Karpas-422 (cell line): ENCODE measurements at regions not wholly inside any gene's neighbourhood (a gene's known extent, or its start where the extent isn't known, plus 50 kb on each side); places are given as distances from the start of the nearest gene placed in this dataset.

Experiments used
- DNase-seq: peaks from one replicate; pipeline ENCODE4 v3.0.0-alpha.2; 2015
- H2AFZ ChIP-seq: fragments of 200-600 bp; sonication (generic); 2 replicates; pipeline ENCODE4 v1.6.1; 2014; ENCODE audit warnings: antibody characterized with exemption, low read length, mixed read lengths
- H3K27ac ChIP-seq: fragments of 200-600 bp; sonication (generic); 2 replicates; pipeline ENCODE4 v1.5.1; 2014; ENCODE audit warnings: mild to moderate bottlenecking, low read length, moderate library complexity
- H3K27me3 ChIP-seq: fragments of 200-600 bp; sonication (generic); 2 replicates; pipeline ENCODE4 v1.6.1; 2014; ENCODE audit warnings: low read length, mixed read lengths
- H3K36me3 ChIP-seq: fragments of 200-600 bp; sonication (generic); 2 replicates; pipeline ENCODE4 v1.6.1; 2014; ENCODE audit warnings: low read length, mixed read lengths; ENCODE audit not compliant: insufficient read depth
- H3K4me1 ChIP-seq: fragments of 200-600 bp; sonication (generic); 2 replicates; pipeline ENCODE4 v1.6.1; 2014; ENCODE audit warnings: mild to moderate bottlenecking, low read length, mixed read lengths
- H3K4me2 ChIP-seq: fragments of 200-600 bp; sonication (generic); 2 replicates; pipeline ENCODE4 v1.6.1; 2014; ENCODE audit warnings: low read length, low read depth, mild to moderate bottlenecking; ENCODE audit not compliant: poor library complexity, severe bottlenecking
- H3K4me3 ChIP-seq: fragments of 200-600 bp; sonication (generic); 2 replicates; pipeline ENCODE4 v1.5.1; 2014; ENCODE audit warnings: mild to moderate bottlenecking, antibody characterized with exemption, low read length, mixed read lengths
- H3K79me2 ChIP-seq: fragments of 200-600 bp; sonication (generic); 2 replicates; pipeline ENCODE4 v1.6.1; 2014; ENCODE audit warnings: mild to moderate bottlenecking, low read length, mixed read lengths
- H3K9ac ChIP-seq: fragments of 200-600 bp; sonication (generic); 2 replicates; pipeline ENCODE4 v1.6.0; 2014; ENCODE audit warnings: low read length
- H3K9me2 ChIP-seq: fragments of 200-600 bp; sonication (generic), shearing (Covaris generic); replicated peaks from 2 replicates; pipeline ENCODE4 v1.6.0; 2014; ENCODE audit warnings: mild to moderate bottlenecking, low read length, moderate library complexity; ENCODE audit not compliant: insufficient read depth
- H3K9me3 ChIP-seq: fragments of 300-700, 200-600 bp; sonication (generic); 2 replicates; pipeline ENCODE4 v1.6.1; 2014; ENCODE audit warnings: low read length, mixed read lengths
- H4K20me1 ChIP-seq: fragments of 200-600 bp; sonication (generic); 2 replicates; pipeline ENCODE4 v1.6.1; 2014; ENCODE audit warnings: mild to moderate bottlenecking, antibody characterized with exemption, low read length, low read depth; ENCODE audit not compliant: insufficient read depth

- no peaks in the 10 kb centered on the region for H3K79me2 ChIP-seq
- no peak overlapping the region for H3K4me3 ChIP-seq
- no peaks in the 10 kb centered on the region for H3K36me3 ChIP-seq
- H3K9ac ChIP-seq, result no peak overlapping the region
- no peaks in the 10 kb centered on the region for H3K9me3 ChIP-seq
- no peak for DNase-seq
- H4K20me1 ChIP-seq, result no peaks in the 10 kb centered on the region
- no peak overlapping the region for H2AFZ ChIP-seq
- no peaks in the 10 kb centered on the region for H3K9me2 ChIP-seq
- H3K4me2 ChIP-seq, result no peak overlapping the region
- H3K27me3 ChIP-seq, result no peaks in the 10 kb centered on the region
- H3K27ac ChIP-seq, result no peak overlapping the region
- H3K4me1 ChIP-seq, result no peaks in the 10 kb centered on the region
Measured at GRCh38 chr20:52098186-52098585, 93.4 kb downstream of the ZFP64 start.

GRCh38 chr20:52096117-52096516 lies 95.5 kb downstream of the ZFP64 start:
- Histone ChIP-seq H2AFZ (no peak overlapping the region), H3K4me2 (no peak overlapping the region), H3K79me2 (no peaks in the 10 kb centered on the region), H3K27me3 (no peaks in the 10 kb centered on the region), H4K20me1 (no peaks in the 10 kb centered on the region), H3K9me3 (no peaks in the 10 kb centered on the region), H3K36me3 (no peaks in the 10 kb centered on the region), H3K4me1 (no peaks in the 10 kb centered on the region), H3K27ac (no peak overlapping the region), H3K9me2 (no peaks in the 10 kb centered on the region), H3K9ac (no peak overlapping the region), H3K4me3 (no peak overlapping the region)
- DNase-seq, result no peak

- no peak overlapping the region for H3K4me2 ChIP-seq
- H2AFZ ChIP-seq, result no peak overlapping the region
- H3K4me1 ChIP-seq, result no peaks in the 10 kb centered on the region
- H3K9me3 ChIP-seq, result no peaks in the 10 kb centered on the region
- H3K4me3 ChIP-seq, result no peak overlapping the region
- no peaks in the 10 kb centered on the region for H3K79me2 ChIP-seq
- H4K20me1 ChIP-seq, result no peaks in the 10 kb centered on the region
- no peaks in the 10 kb centered on the region for H3K27me3 ChIP-seq
- DNase-seq, result no peak
- H3K27ac ChIP-seq, result no peak overlapping the region
- H3K9me2 ChIP-seq, result no peaks in the 10 kb centered on the region
- H3K36me3 ChIP-seq, result no peaks in the 10 kb centered on the region
- no peak overlapping the region for H3K9ac ChIP-seq
Measured at GRCh38 chr20:52094693-52095092, 96.9 kb downstream of the ZFP64 start.

- no peaks in the 10 kb centered on the region for H4K20me1 ChIP-seq
- no peaks in the 10 kb centered on the region; the same call in 1 of the 2 replicates for H3K9me3 ChIP-seq
- H3K4me1 ChIP-seq, result no peaks in the 10 kb centered on the region
- H3K9me2 ChIP-seq, result no peaks in the 10 kb centered on the region
- H3K27me3 ChIP-seq, result no peaks in the 10 kb centered on the region
- H3K4me2 ChIP-seq, result no peak overlapping the region
- no peak overlapping the region for H3K9ac ChIP-seq
- H3K79me2 ChIP-seq, result no peaks in the 10 kb centered on the region
- no peaks in the 10 kb centered on the region for H3K36me3 ChIP-seq
- no peak overlapping the region for H3K4me3 ChIP-seq
- DNase-seq, result no peak
- no peak overlapping the region for H2AFZ ChIP-seq
- H3K27ac ChIP-seq, result no peak overlapping the region
Measured at GRCh38 chr20:52093575-52093974, 98.0 kb downstream of the ZFP64 start.

- peaks cover 14% of the 10 kb centered on the region; the same call in 1 of the 2 replicates for H3K36me3 ChIP-seq
- H4K20me1 ChIP-seq, result no peaks in the 10 kb centered on the region
- H3K4me3 ChIP-seq, result no peak overlapping the region
- H3K27ac ChIP-seq, result no peak overlapping the region
- H3K9ac ChIP-seq, result no peak overlapping the region
- no peak overlapping the region for H2AFZ ChIP-seq
- no peak overlapping the region for H3K4me2 ChIP-seq
- H3K4me1 ChIP-seq, result no peaks in the 10 kb centered on the region
- H3K27me3 ChIP-seq, result no peaks in the 10 kb centered on the region
- peaks cover 14% of the 10 kb centered on the region for H3K9me3 ChIP-seq
- H3K9me2 ChIP-seq, result no peaks in the 10 kb centered on the region
- DNase-seq, result no peak
- no peaks in the 10 kb centered on the region for H3K79me2 ChIP-seq
Measured at GRCh38 chr20:52090035-52090434, 101.5 kb downstream of the ZFP64 start.

GRCh38 chr20:52087471-52087870 lies 104.1 kb downstream of the ZFP64 start:
- H3K27me3 ChIP-seq, result no peaks in the 10 kb centered on the region
- no peak for DNase-seq
- H3K4me2 ChIP-seq, result no peak overlapping the region
- H4K20me1 ChIP-seq, result no peaks in the 10 kb centered on the region
- no peaks in the 10 kb centered on the region for H3K4me1 ChIP-seq
- peaks cover 14% of the 10 kb centered on the region for H3K9me3 ChIP-seq
- H3K4me3 ChIP-seq, result no peak overlapping the region
- H3K79me2 ChIP-seq, result no peaks in the 10 kb centered on the region
- peaks cover 14% of the 10 kb centered on the region; the same call in 1 of the 2 replicates for H3K36me3 ChIP-seq
- no peak overlapping the region for H2AFZ ChIP-seq
- no peak overlapping the region for H3K27ac ChIP-seq
- no peak overlapping the region for H3K9ac ChIP-seq
- H3K9me2 ChIP-seq, result no peaks in the 10 kb centered on the region

- no peak for DNase-seq
- Histone ChIP-seq H3K79me2 (no peaks in the 10 kb centered on the region), H3K9ac (no peak overlapping the region), H3K36me3 (peaks cover 14% of the 10 kb centered on the region; the same call in 1 of the 2 replicates), H3K4me1 (no peaks in the 10 kb centered on the region), H2AFZ (no peak overlapping the region), H3K4me2 (no peak overlapping the region), H3K27me3 (no peaks in the 10 kb centered on the region), H3K27ac (no peak overlapping the region), H3K9me2 (no peaks in the 10 kb centered on the region), H3K9me3 (peaks cover 14% of the 10 kb centered on the region), H4K20me1 (no peaks in the 10 kb centered on the region), H3K4me3 (no peak overlapping the region)
Measured at GRCh38 chr20:52086878-52087277, 104.7 kb downstream of the ZFP64 start.

- Histone ChIP-seq H3K4me3 (no peak overlapping the region), H3K9me2 (no peaks in the 10 kb centered on the region), H3K9ac (no peak overlapping the region), H3K27me3 (no peaks in the 10 kb centered on the region), H4K20me1 (no peaks in the 10 kb centered on the region), H3K4me1 (no peaks in the 10 kb centered on the region), H2AFZ (no peak overlapping the region), H3K36me3 (peaks cover 14% of the 10 kb centered on the region; the same call in 1 of the 2 replicates), H3K4me2 (no peak overlapping the region), H3K9me3 (peaks cover 14% of the 10 kb centered on the region), H3K27ac (no peak overlapping the region), H3K79me2 (no peaks in the 10 kb centered on the region)
- DNase-seq, result no peak
Measured at GRCh38 chr20:52084727-52085126, 106.9 kb downstream of the ZFP64 start.
